GM06990 (cell line): ENCODE measurements at regions not wholly inside any gene's neighbourhood (a gene's known extent, or its start where the extent isn't known, plus 50 kb on each side); places are given as distances from the start of the nearest gene placed in this dataset.

Source experiments
- DNase-seq: peaks from one replicate; pipeline ENCODE4 v3.0.0-alpha.2; 2011; ENCODE audit not compliant: insufficient read length; ENCODE audit errors: extremely low read depth
- H3K27me3 ChIP-seq: replicated peaks from 2 replicates; pipeline ENCODE4 v1.6.0; 2011; ENCODE audit warnings: low read length; ENCODE audit not compliant: control insufficient read depth, insufficient read depth
- H3K36me3 ChIP-seq: 2 replicates; pipeline ENCODE4 v1.5.1; 2011; ENCODE audit warnings: low read length; ENCODE audit not compliant: control insufficient read depth, insufficient read depth
- H3K4me3 ChIP-seq: replicated peaks from 2 replicates; pipeline ENCODE4 v1.5.1; 2011; ENCODE audit warnings: low read depth, mild to moderate bottlenecking, control low read depth, low read length
- TF ChIP-seq, protein P1 (sequence below): IDR thresholded peaks from 2 replicates; pipeline ENCODE4 v1.5.1; 2011; ENCODE audit warnings: low read length, control low read depth, mild to moderate bottlenecking, inconsistent platforms; ENCODE audit not compliant: insufficient read depth, poor library complexity, severe bottlenecking

DNA sequence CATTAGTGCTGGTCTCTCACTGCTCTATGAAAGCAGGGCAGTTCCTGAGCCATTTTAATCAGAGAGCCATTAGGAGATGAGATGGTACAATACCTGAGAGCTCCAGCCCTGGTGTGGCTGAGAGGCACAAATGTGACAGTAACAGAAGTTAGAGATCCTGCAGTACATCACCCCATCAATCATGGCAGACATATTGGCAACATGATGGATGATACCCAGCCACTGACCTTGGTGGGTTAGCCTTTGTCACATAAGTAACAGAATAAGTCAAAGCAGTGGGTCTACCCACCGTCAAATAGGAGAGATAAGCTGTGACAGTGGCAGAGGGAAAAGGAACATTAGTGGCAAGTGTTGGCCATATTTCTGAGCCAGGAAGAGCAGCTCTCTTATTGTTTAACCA is 53.3 kb upstream of the NXPH1 start:
- no peak overlapping the region for H3K4me3 ChIP-seq
- no peaks in the 10 kb centered on the region for H3K36me3 ChIP-seq
- H3K27me3 ChIP-seq: no peaks in the 10 kb centered on the region
- DNase-seq: no peak
- TF ChIP-seq, protein P1, sequence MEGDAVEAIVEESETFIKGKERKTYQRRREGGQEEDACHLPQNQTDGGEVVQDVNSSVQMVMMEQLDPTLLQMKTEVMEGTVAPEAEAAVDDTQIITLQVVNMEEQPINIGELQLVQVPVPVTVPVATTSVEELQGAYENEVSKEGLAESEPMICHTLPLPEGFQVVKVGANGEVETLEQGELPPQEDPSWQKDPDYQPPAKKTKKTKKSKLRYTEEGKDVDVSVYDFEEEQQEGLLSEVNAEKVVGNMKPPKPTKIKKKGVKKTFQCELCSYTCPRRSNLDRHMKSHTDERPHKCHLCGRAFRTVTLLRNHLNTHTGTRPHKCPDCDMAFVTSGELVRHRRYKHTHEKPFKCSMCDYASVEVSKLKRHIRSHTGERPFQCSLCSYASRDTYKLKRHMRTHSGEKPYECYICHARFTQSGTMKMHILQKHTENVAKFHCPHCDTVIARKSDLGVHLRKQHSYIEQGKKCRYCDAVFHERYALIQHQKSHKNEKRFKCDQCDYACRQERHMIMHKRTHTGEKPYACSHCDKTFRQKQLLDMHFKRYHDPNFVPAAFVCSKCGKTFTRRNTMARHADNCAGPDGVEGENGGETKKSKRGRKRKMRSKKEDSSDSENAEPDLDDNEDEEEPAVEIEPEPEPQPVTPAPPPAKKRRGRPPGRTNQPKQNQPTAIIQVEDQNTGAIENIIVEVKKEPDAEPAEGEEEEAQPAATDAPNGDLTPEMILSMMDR: no peak

GRCh38 chr7:8382004-8382730 is 51.2 kb upstream of the NXPH1 start:
- Histone ChIP-seq H3K27me3 (no peaks in the 10 kb centered on the region), H3K4me3 (no peak overlapping the region), H3K36me3 (no peaks in the 10 kb centered on the region)
- TF ChIP-seq, protein P1: no peak
- DNase-seq: no peak
